AG10803 (cell line): ENCODE measurements at regions not wholly inside any gene's neighbourhood (a gene's known extent, or its start where the extent isn't known, plus 50 kb on each side); places are given as distances from the start of the nearest gene placed in this dataset.
"Not testable (repeated sequence)": the region's sequence is repeated elsewhere in the genome, so short reads cannot be mapped to it uniquely, and the experiment has no call there.

Experiments used
- DNase-seq: peaks from one replicate; pipeline ENCODE4 v3.0.0; 2010; ENCODE audit warnings: low read depth
- H3K4me3 ChIP-seq: 2 replicates; pipeline ENCODE4 v1.5.1; 2011; ENCODE audit warnings: mild to moderate bottlenecking, low read length, control low read depth
- TF ChIP-seq, protein P1 (sequence below): conservative IDR thresholded peaks from 2 replicates; pipeline ENCODE4 v1.5.1; 2011; ENCODE audit warnings: mild to moderate bottlenecking, low read length, control low read depth, inconsistent platforms

DNA sequence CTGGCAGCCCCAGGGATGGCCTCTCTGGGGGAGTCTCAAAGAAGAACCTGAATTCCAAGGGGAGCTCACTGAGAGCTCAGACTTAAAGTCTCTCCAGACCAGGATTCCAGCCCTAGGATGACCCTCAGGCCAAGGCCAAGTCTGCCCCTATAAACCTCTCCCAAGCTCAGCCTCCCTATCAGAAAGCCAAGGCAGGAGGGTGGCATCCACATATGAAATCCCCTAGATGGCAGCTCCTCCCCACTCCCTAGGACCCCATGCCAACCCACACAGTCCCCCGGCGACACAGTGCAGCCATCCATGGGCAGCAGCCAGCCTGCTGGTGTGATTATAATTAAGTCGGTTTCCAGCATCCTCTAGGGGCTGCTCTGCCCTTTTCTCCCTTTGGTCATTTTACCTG is 269.9 kb downstream of the CDK5RAP2 start:
- TF ChIP-seq, protein P1, sequence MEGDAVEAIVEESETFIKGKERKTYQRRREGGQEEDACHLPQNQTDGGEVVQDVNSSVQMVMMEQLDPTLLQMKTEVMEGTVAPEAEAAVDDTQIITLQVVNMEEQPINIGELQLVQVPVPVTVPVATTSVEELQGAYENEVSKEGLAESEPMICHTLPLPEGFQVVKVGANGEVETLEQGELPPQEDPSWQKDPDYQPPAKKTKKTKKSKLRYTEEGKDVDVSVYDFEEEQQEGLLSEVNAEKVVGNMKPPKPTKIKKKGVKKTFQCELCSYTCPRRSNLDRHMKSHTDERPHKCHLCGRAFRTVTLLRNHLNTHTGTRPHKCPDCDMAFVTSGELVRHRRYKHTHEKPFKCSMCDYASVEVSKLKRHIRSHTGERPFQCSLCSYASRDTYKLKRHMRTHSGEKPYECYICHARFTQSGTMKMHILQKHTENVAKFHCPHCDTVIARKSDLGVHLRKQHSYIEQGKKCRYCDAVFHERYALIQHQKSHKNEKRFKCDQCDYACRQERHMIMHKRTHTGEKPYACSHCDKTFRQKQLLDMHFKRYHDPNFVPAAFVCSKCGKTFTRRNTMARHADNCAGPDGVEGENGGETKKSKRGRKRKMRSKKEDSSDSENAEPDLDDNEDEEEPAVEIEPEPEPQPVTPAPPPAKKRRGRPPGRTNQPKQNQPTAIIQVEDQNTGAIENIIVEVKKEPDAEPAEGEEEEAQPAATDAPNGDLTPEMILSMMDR: no peak
- no peak overlapping the region for H3K4me3 ChIP-seq
- DNase-seq: no peak

DNA sequence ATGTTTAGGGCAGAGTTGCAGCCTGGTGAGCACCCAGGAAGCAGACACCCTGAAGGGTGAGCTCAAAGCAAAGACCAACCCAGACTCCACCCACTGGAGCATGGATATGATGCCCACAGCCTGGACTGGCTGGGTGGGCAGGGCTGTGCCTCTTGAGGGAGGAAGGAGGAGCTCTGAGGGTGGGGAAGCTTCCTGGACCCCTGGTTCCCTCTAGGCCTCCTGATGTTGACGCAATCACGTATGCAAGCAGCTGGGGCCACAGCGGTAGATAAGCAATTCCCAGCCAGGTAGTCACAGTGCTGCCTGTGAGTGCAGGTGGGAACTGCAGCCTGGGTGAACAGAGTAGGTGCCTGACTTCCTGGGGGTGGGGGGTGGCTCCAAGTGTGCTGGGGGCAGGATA is 271.5 kb downstream of the CDK5RAP2 start:
- H3K4me3 ChIP-seq: no peak overlapping the region
- TF ChIP-seq, protein P1: no peak
- no peak for DNase-seq

DNA sequence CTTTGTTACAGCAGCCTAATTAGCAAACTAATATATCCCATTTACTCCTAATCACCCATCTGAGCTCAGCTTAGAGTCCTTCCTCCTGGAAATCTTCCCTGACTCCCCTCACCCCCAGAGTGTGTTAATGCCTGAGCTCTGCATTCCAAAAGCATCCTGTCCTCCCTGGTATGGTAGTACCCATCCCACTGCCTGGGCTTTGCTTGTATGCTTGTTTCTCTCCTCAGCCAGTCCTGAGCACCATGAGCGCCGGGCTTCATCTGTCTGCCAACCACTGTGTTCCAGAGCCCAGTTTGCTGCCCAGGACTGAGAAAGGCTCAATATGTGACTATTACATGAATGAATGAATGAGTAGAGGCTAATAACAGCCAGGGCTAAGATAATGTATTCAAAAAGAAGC is 272.4 kb downstream of the CDK5RAP2 start:
- no peak for DNase-seq
- H3K4me3 ChIP-seq: no peak overlapping the region
- TF ChIP-seq, protein P1: no peak

DNA sequence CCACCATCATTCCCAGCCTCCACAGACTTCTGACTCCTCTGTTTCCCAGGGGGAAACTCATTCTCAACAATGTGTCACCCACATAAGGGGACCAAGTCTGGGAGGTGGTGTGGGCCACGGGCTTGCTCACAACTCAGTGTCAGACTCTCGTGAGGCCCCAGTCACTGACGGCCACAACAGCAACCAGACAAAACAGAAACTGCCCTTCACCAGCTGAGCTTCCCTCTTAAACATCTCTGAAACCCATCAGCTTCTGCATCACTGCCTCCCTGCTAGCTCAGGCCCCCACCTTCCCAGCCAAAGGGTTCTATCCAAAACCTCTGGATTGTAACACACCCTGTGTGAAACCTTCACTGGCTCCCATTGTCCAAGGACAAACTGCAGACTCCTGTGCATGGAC is 273.4 kb downstream of the CDK5RAP2 start:
- DNase-seq: no peak
- no peak overlapping the region for H3K4me3 ChIP-seq
- TF ChIP-seq, protein P1: no peak

DNA sequence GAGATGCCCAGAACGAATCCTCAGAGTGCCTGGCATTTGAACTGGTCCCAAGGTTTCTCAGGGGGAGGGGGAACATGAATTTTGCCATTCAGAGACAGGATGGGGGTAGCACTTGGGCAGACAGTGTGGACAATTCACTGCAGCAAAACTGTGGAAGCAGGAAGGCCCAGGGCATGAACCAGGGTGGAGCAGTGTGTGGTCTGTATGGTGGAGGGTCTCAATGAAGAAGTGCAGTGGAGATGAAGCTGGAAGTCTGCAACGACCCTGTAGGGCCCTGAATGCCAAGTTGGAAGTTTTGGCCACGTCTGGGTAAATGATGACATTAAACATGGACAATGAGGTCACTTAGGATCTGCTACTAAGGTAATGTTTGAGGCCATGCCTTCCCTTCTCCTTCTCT is 273.9 kb downstream of the CDK5RAP2 start:
- TF ChIP-seq, protein P1: no peak
- no peak overlapping the region for H3K4me3 ChIP-seq
- no peak for DNase-seq

DNA sequence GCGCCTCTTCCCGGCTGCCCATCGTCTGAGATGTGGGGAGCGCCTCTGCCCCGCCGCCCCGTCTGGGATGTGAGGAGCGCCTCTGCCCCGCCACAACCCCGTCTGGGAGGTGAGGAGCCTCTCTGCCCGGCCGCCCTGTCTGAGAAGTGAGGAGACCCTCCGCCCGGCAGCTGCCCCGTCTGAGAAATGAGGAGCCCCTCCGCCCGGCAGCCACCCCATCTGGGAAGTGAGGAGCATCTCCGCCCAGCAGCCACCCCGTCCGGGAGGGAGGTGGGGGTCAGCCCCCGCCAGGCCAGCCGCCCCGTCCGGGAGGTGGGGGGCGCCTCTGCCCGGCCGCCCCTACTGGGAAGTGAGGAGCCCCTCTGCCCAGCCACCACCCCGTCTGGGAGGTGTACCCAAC is 275.1 kb downstream of the CDK5RAP2 start:
- DNase-seq, H3K4me3 ChIP-seq: not testable (repeated sequence)

DNA sequence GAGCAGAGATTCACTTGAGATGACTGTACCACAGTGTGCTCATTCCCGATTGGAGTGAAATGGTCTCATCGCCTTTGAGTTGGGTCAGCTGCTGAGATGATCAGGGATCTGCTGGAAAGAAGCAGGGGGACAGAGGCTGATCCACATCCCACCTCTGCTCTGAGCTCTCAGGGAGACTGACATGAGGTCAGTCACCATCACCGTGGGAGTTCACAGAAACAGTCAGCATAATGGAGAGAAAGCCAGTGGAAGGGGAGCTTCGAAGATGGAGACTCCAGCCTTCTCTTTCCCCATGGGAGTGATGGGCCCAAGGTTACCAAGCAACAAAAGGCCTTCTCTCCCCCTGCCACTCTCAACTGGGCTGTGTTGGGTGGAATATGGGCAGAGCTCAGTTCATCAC is 276.4 kb downstream of the CDK5RAP2 start:
- DNase-seq: no peak
- TF ChIP-seq, protein P1: no peak
- no peak overlapping the region for H3K4me3 ChIP-seq

DNA sequence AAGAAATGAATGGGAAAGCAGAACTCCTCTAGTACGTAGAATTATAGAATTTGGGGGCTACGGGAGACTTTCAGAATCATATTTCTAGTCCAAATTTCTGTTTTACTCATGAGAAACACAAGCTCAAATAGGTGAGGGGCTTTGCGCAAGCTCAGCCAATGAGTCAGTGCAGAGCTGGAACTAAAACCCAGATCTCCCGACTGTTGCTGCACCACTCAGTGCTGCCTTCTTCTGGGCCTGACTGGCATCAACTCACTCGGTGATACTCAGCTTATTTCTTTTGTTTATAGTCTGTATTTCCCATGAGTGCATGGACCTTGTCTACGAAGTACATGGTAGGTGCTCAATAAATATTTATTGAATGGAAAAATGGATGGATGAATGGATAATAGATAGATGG is 280.2 kb downstream of the CDK5RAP2 start:
- DNase-seq: no peak
- no peak overlapping the region for H3K4me3 ChIP-seq

More for the DNA sequence above, 280.2 kb downstream of the CDK5RAP2 start:
- TF ChIP-seq, protein P1: no peak
